ENCODE measurements at regions not wholly inside any gene's neighbourhood (a gene's known extent, or its start where the extent isn't known, plus 50 kb on each side); places are given as distances from the start of the nearest gene placed in this dataset.

DNA sequence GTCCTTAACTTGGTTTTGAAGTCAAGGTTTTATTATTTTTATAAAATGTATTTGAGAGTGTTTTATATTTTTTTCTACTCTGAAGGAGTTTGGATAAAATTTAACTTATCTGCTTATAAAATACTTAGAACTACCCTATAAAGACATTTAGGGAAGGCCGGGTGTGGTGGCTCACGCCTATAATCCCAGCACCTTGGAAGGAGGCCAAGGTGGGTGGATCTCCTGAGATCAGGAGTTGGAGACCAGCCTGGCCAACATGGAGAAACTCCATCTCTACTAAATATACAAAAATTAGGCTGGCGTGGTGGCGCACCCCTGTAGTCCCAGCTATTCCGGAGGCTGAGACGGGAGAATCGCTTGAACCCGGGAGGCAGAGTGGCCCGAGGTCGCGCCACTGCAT, 486.4 kb downstream of the DSC3 start:
- no peak for DNase-seq (ENCODE audit: low read depth in 1 of 2, low spot score in 2 of 2)
- Histone ChIP-seq H2BK5ac (ENCODE audit: low read depth, low read length) (no peak overlapping the region), H3K23me2 (ENCODE audit: low read depth, low read length) (no peaks in the 10 kb centered on the region), H3K27ac (ENCODE audit: low read depth, low read length) (no peak overlapping the region), H3K4me3 (ENCODE audit: extremely low read depth in 1 of 4, insufficient read depth in 2 of 4, low read depth in 3 of 4, low read length in 4 of 4) (no peak overlapping the region), H4K8ac (ENCODE audit: extremely low read depth, insufficient read depth, low read length) (no peak overlapping the region), H3K4me2 (ENCODE audit: insufficient read depth in 1 of 2, low read depth in 2 of 2, low read length in 2 of 2) (no peak overlapping the region), H4K5ac (ENCODE audit: insufficient read length, low read depth, low read length) (no peak overlapping the region), H3K79me2 (ENCODE audit: control insufficient read depth in 1 of 2, insufficient read depth in 2 of 2, low read length in 2 of 2) (no peaks in the 10 kb centered on the region), H3K36me3 (ENCODE audit: control insufficient read depth in 2 of 4, insufficient read depth in 4 of 4, low read length in 3 of 4) (no peaks in the 10 kb centered on the region), H2AFZ (ENCODE audit: low read length) (no peak overlapping the region), H3K56ac (replicated peaks; ENCODE audit: insufficient read length, low read depth, low read length) (no peak overlapping the region), H3K9ac (replicated peaks in 1 of 4; ENCODE audit: extremely low read depth in 1 of 4, low read depth in 3 of 4, low read length in 3 of 4) (no peak overlapping the region), H3K23ac (ENCODE audit: insufficient read length) (no peak overlapping the region), H3K4ac (replicated peaks; ENCODE audit: insufficient read length, low read depth, low read length) (no peak overlapping the region), H4K91ac (replicated peaks; ENCODE audit: insufficient read length, low read length) (no peak overlapping the region), H2BK15ac (ENCODE audit: low read length) (no peak overlapping the region), H2BK120ac (replicated peaks; ENCODE audit: low read depth, low read length) (no peak overlapping the region), H3K14ac (ENCODE audit: insufficient read length) (no peak overlapping the region), H2AK5ac (ENCODE audit: low read depth, low read length) (no peak overlapping the region), H2BK12ac (ENCODE audit: low read depth, low read length) (no peak overlapping the region), H3K79me1 (ENCODE audit: low read depth, low read length) (no peaks in the 10 kb centered on the region), H4K20me1 (replicated peaks in 1 of 2; ENCODE audit: control insufficient read depth in 1 of 2, insufficient read depth in 2 of 2, low read length in 2 of 2) (no peaks in the 10 kb centered on the region), H2BK20ac (ENCODE audit: low read length) (no peak overlapping the region), H3K27me3 (replicated peaks in 1 of 4; ENCODE audit: control insufficient read depth in 3 of 4, extremely low read depth in 1 of 4, insufficient read depth in 3 of 4, low read length in 3 of 4) (no peaks in the 10 kb centered on the region), H3K4me1 (replicated peaks in 1 of 4; ENCODE audit: control insufficient read depth in 3 of 4, insufficient read depth in 4 of 4, low read length in 3 of 4) (no peaks in the 10 kb centered on the region), H3K18ac (ENCODE audit: extremely low read depth, low read length) (no peak overlapping the region), H3K9me3 (ENCODE audit: insufficient read depth in 2 of 2, low read depth in 1 of 2, low read length in 1 of 2) (no peaks in the 10 kb centered on the region)
- ChIA-PET POLR2A (ENCODE audit: partially characterized antibody) (no interaction called here), CTCF (ENCODE audit: partially characterized antibody) (no interaction called here)
- no peak for FAIRE-seq
- 98% methylated on average over 11 of the region's 11 CpGs; no CpG with 5 or more reads in 1 of the 2 experiments for WGBS, 2 experiments (ENCODE audit: extremely low coverage in 1 of 2, insufficient coverage in 1 of 2, insufficient read length in 1 of 2, insufficient replicate concordance in 2 of 2, low coverage in 1 of 2, low lambda C conversion rate in 2 of 2, missing lambda C conversion rate in 1 of 2)
- TF ChIP-seq, protein P1, sequence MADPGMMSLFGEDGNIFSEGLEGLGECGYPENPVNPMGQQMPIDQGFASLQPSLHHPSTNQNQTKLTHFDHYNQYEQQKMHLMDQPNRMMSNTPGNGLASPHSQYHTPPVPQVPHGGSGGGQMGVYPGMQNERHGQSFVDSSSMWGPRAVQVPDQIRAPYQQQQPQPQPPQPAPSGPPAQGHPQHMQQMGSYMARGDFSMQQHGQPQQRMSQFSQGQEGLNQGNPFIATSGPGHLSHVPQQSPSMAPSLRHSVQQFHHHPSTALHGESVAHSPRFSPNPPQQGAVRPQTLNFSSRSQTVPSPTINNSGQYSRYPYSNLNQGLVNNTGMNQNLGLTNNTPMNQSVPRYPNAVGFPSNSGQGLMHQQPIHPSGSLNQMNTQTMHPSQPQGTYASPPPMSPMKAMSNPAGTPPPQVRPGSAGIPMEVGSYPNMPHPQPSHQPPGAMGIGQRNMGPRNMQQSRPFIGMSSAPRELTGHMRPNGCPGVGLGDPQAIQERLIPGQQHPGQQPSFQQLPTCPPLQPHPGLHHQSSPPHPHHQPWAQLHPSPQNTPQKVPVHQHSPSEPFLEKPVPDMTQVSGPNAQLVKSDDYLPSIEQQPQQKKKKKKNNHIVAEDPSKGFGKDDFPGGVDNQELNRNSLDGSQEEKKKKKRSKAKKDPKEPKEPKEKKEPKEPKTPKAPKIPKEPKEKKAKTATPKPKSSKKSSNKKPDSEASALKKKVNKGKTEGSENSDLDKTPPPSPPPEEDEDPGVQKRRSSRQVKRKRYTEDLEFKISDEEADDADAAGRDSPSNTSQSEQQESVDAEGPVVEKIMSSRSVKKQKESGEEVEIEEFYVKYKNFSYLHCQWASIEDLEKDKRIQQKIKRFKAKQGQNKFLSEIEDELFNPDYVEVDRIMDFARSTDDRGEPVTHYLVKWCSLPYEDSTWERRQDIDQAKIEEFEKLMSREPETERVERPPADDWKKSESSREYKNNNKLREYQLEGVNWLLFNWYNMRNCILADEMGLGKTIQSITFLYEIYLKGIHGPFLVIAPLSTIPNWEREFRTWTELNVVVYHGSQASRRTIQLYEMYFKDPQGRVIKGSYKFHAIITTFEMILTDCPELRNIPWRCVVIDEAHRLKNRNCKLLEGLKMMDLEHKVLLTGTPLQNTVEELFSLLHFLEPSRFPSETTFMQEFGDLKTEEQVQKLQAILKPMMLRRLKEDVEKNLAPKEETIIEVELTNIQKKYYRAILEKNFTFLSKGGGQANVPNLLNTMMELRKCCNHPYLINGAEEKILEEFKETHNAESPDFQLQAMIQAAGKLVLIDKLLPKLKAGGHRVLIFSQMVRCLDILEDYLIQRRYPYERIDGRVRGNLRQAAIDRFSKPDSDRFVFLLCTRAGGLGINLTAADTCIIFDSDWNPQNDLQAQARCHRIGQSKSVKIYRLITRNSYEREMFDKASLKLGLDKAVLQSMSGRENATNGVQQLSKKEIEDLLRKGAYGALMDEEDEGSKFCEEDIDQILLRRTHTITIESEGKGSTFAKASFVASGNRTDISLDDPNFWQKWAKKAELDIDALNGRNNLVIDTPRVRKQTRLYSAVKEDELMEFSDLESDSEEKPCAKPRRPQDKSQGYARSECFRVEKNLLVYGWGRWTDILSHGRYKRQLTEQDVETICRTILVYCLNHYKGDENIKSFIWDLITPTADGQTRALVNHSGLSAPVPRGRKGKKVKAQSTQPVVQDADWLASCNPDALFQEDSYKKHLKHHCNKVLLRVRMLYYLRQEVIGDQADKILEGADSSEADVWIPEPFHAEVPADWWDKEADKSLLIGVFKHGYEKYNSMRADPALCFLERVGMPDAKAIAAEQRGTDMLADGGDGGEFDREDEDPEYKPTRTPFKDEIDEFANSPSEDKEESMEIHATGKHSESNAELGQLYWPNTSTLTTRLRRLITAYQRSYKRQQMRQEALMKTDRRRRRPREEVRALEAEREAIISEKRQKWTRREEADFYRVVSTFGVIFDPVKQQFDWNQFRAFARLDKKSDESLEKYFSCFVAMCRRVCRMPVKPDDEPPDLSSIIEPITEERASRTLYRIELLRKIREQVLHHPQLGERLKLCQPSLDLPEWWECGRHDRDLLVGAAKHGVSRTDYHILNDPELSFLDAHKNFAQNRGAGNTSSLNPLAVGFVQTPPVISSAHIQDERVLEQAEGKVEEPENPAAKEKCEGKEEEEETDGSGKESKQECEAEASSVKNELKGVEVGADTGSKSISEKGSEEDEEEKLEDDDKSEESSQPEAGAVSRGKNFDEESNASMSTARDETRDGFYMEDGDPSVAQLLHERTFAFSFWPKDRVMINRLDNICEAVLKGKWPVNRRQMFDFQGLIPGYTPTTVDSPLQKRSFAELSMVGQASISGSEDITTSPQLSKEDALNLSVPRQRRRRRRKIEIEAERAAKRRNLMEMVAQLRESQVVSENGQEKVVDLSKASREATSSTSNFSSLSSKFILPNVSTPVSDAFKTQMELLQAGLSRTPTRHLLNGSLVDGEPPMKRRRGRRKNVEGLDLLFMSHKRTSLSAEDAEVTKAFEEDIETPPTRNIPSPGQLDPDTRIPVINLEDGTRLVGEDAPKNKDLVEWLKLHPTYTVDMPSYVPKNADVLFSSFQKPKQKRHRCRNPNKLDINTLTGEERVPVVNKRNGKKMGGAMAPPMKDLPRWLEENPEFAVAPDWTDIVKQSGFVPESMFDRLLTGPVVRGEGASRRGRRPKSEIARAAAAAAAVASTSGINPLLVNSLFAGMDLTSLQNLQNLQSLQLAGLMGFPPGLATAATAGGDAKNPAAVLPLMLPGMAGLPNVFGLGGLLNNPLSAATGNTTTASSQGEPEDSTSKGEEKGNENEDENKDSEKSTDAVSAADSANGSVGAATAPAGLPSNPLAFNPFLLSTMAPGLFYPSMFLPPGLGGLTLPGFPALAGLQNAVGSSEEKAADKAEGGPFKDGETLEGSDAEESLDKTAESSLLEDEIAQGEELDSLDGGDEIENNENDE (IDR thresholded peaks at IDR 0.05; ENCODE audit: insufficient replicate concordance, low read length): no peak
